ENCODE measurements at regions not wholly inside any gene's neighbourhood (a gene's known extent, or its start where the extent isn't known, plus 50 kb on each side); places are given as distances from the start of the nearest gene placed in this dataset.

- POLR2A ChIA-PET, result no interaction called here
These were observed 205.3 kb upstream of the CCDC150 start for GRCh38 chr2:196434217-196434616.

GRCh38 chr2:196435189-196435588 is 204.3 kb upstream of the CCDC150 start:
- CTCF ChIA-PET, result interaction anchor here (1.1 to 4.3 kb wide), 6 partner anchors 16 to 98 kb away, joined by 3 to 39 read pairs (median 5); no protein-coding TSS in a partner anchor

More at GRCh38 chr2:196434217-196434616, 205.3 kb upstream of the CCDC150 start:
- FAIRE-seq (peak; percentile 71), DNase-seq (ENCODE audit: low read depth, low spot score) (peak; percentile 78)
- peak overlapping the region; percentile 68 for H3K4me2 ChIP-seq (ENCODE audit: insufficient read depth, low read length)
- peak overlapping the region; percentile 26 for H3K27ac ChIP-seq (ENCODE audit: insufficient read depth, low read depth, low read length)
- H3K4me1 ChIP-seq (ENCODE audit: control insufficient read depth, extremely low read depth, insufficient read depth, low read length), result peaks cover 43% of the 10 kb centered on the region
- CTCF ChIA-PET, result interaction anchor here (0.7 to 4.3 kb wide), 18 partner anchors 11 to 366 kb away, joined by 3 to 39 read pairs (median 3); no protein-coding TSS in a partner anchor
- no peaks in the 10 kb centered on the region for H3K36me3 ChIP-seq (ENCODE audit: control insufficient read depth in 2 of 2, extremely low read depth in 1 of 2, insufficient read depth in 2 of 2, low read length in 2 of 2)
- H3K4me3 ChIP-seq (replicated peaks in 1 of 3; ENCODE audit: insufficient read depth in 1 of 3, low read depth in 1 of 3, low read length in 3 of 3), result no peak overlapping the region
- no peaks in the 10 kb centered on the region for H3K9me3 ChIP-seq (replicated peaks; ENCODE audit: control insufficient read depth, insufficient read depth, low read length)
- H2AFZ ChIP-seq (ENCODE audit: low read depth, low read length), result no peak overlapping the region
- intact Hi-C loops (cut with micrococcal nuclease), result loop anchor here (1.0 to 5.0 kb wide), 3 partner anchors 19 to 62 kb away; no protein-coding TSS in a partner anchor
- H3K9ac ChIP-seq (replicated peaks; ENCODE audit: extremely low read depth, insufficient read depth, low read length), result no peak overlapping the region
- BruUV-seq (replicated peaks), result no TSS peak
- H3K27me3 ChIP-seq (ENCODE audit: control insufficient read depth in 2 of 2, insufficient read depth in 2 of 2, low read length in 2 of 2), result no peaks in the 10 kb centered on the region
- no peaks in the 10 kb centered on the region for H3K79me2 ChIP-seq (ENCODE audit: control insufficient read depth, insufficient read depth, low read length)
- dilution Hi-C loops (cut with MboI; ENCODE audit: extremely low pct_ligation_motif_present, low sequenced_read_pairs), result no loop called here
- no peaks in the 10 kb centered on the region for H3K9me1 ChIP-seq (replicated peaks; ENCODE audit: control insufficient read depth, extremely low read depth, insufficient read depth, low read length)
- TF ChIP-seq POLR2A (IDR thresholded peaks at IDR 0.05; ENCODE audit: low read depth, low read length) (peak; percentile 37), MYC (IDR thresholded peaks at IDR 0.05; ENCODE audit: low read depth, low read length) (no peak), POLR2AphosphoS5 (IDR thresholded peaks at IDR 0.05; ENCODE audit: insufficient read depth, low read depth, low read length) (peak; percentile 63), GATA2 (IDR thresholded peaks at IDR 0.05; ENCODE audit: insufficient read depth, insufficient read length, low read depth, low read length) (peak; percentile 95)
- H4K20me1 ChIP-seq (replicated peaks; ENCODE audit: control insufficient read depth, extremely low read depth, insufficient read depth, low read length), result no peaks in the 10 kb centered on the region

More at GRCh38 chr2:196435189-196435588, 204.3 kb upstream of the CCDC150 start:
- dilution Hi-C loops (cut with MboI; ENCODE audit: extremely low pct_ligation_motif_present, low sequenced_read_pairs), result no loop called here
- no peaks in the 10 kb centered on the region for H3K27me3 ChIP-seq (ENCODE audit: control insufficient read depth in 2 of 2, insufficient read depth in 2 of 2, low read length in 2 of 2)
- TF ChIP-seq FOS (IDR thresholded peaks at IDR 0.05; ENCODE audit: borderline replicate concordance, insufficient read depth, low read length) (peak; percentile 47), JUN (IDR thresholded peaks at IDR 0.05; ENCODE audit: borderline replicate concordance, insufficient read depth, insufficient read length, low read depth) (peak; percentile 22), POLR2AphosphoS5 (IDR thresholded peaks at IDR 0.05; ENCODE audit: insufficient read depth, low read depth, low read length) (no peak)
- intact Hi-C loops (cut with micrococcal nuclease), result loop anchor here (2.0 kb wide), 1 partner anchor 18 kb away; no protein-coding TSS in a partner anchor
- no peaks in the 10 kb centered on the region for H3K79me2 ChIP-seq (ENCODE audit: control insufficient read depth, insufficient read depth, low read length)
- no TSS peak for BruUV-seq (replicated peaks)
- no peaks in the 10 kb centered on the region for H4K20me1 ChIP-seq (replicated peaks; ENCODE audit: control insufficient read depth, extremely low read depth, insufficient read depth, low read length)
- no peaks in the 10 kb centered on the region for H3K9me1 ChIP-seq (replicated peaks; ENCODE audit: control insufficient read depth, extremely low read depth, insufficient read depth, low read length)
- H2AFZ ChIP-seq (ENCODE audit: low read depth, low read length), result no peak overlapping the region
- no peaks in the 10 kb centered on the region for H3K36me3 ChIP-seq (ENCODE audit: control insufficient read depth in 2 of 2, extremely low read depth in 1 of 2, insufficient read depth in 2 of 2, low read length in 2 of 2)
- H3K4me3 ChIP-seq (replicated peaks in 1 of 3; ENCODE audit: insufficient read depth in 1 of 3, low read depth in 1 of 3, low read length in 3 of 3), result no peak overlapping the region
- no peak for FAIRE-seq
- no peaks in the 10 kb centered on the region for H3K9me3 ChIP-seq (replicated peaks; ENCODE audit: control insufficient read depth, insufficient read depth, low read length)
- H3K9ac ChIP-seq (replicated peaks; ENCODE audit: extremely low read depth, insufficient read depth, low read length), result no peak overlapping the region
- peaks cover 43% of the 10 kb centered on the region for H3K4me1 ChIP-seq (ENCODE audit: control insufficient read depth, extremely low read depth, insufficient read depth, low read length)
- peak; percentile 55 for DNase-seq (ENCODE audit: low read depth, low spot score)
- H3K27ac ChIP-seq (ENCODE audit: insufficient read depth, low read depth, low read length), result no peak overlapping the region
- POLR2A ChIA-PET, result no interaction called here
- H3K4me2 ChIP-seq (ENCODE audit: insufficient read depth, low read length), result peak overlapping the region; percentile 68

Measured in endothelial cell of umbilical vein (primary cell).